Astrocyte (in vitro differentiated cells and primary cell): ENCODE measurements at regions not wholly inside any gene's neighbourhood (a gene's known extent, or its start where the extent isn't known, plus 50 kb on each side); places are given as distances from the start of the nearest gene placed in this dataset.

Experiments used
- EZH2 ChIP-seq: IDR thresholded peaks from 2 replicates; pipeline ENCODE4 v1.6.1; 2012; ENCODE audit warnings: mild to moderate bottlenecking, low read length, inconsistent platforms; ENCODE audit not compliant: insufficient read depth
- TF ChIP-seq, protein P1 (sequence below): IDR thresholded peaks from 2 replicates; pipeline ENCODE4 v1.5.1; 2011; ENCODE audit warnings: low read depth, mild to moderate bottlenecking, inconsistent platforms, low read length, moderate library complexity; ENCODE audit not compliant: insufficient read depth

DNA sequence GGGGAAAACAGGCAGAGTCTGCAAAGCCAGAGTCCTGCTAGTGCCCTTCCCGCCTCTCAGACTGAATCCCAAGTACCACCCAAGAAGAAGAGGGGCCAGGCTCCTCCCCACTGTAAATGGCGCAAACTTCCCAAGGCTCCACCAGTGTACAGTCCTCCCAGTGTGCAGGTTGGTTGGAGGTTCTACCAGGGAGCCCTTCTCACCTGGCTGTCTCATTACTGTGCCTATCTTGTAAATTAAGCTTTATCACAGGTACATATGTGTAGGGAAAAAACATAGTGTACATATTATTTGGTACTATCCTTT lies 189.7 kb downstream of the FSCB start:
- TF ChIP-seq EZH2, result no peak
- TF ChIP-seq, protein P1, sequence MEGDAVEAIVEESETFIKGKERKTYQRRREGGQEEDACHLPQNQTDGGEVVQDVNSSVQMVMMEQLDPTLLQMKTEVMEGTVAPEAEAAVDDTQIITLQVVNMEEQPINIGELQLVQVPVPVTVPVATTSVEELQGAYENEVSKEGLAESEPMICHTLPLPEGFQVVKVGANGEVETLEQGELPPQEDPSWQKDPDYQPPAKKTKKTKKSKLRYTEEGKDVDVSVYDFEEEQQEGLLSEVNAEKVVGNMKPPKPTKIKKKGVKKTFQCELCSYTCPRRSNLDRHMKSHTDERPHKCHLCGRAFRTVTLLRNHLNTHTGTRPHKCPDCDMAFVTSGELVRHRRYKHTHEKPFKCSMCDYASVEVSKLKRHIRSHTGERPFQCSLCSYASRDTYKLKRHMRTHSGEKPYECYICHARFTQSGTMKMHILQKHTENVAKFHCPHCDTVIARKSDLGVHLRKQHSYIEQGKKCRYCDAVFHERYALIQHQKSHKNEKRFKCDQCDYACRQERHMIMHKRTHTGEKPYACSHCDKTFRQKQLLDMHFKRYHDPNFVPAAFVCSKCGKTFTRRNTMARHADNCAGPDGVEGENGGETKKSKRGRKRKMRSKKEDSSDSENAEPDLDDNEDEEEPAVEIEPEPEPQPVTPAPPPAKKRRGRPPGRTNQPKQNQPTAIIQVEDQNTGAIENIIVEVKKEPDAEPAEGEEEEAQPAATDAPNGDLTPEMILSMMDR, result no peak
